Astrocyte of the cerebellum (primary cell): ENCODE measurements at regions not wholly inside any gene's neighbourhood (a gene's known extent, or its start where the extent isn't known, plus 50 kb on each side); places are given as distances from the start of the nearest gene placed in this dataset.

Experiments used
- DNase-seq: peaks from one replicate; pipeline ENCODE4 v3.0.0-alpha.2; 2011; ENCODE audit warnings: low read depth
- H3K4me3 ChIP-seq: 2 replicates; pipeline ENCODE4 v1.5.1; 2011; ENCODE audit warnings: mild to moderate bottlenecking, low read depth, low read length, moderate library complexity
- in situ Hi-C: cut with HindIII; loops from 2 replicates; pipeline ENCODE4 v1.10.0; 2017; ENCODE audit warnings: low sequenced_read_pairs
- TF ChIP-seq, protein P1 (sequence below): IDR thresholded peaks from 2 replicates; pipeline ENCODE4 v1.5.1; 2012; ENCODE audit warnings: low read length, low read depth, moderate library complexity, mild to moderate bottlenecking; ENCODE audit errors: missing control alignments

DNA sequence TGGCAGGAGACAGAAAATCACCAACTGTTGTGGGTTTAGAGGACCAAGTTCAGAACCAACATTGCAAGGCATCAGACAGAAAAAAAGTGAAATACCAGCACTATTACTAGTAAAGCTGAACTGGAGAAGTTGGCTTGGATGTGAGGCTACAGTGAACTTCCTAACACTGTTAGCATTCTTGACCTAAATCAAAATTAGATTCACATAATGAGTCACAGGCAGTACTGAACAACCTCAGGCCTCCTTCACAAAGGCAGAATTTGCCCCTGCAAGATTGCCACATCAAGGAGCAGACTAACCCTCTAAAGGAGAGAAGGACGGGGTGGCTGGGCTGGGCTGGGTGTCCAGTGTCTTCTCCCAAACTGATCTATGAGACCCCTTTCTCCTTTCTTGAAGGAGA is 539.7 kb downstream of the SNAPC1 start:
- no peak overlapping the region for H3K4me3 ChIP-seq
- in situ Hi-C loops, result no loop called here
- no peak for DNase-seq
- TF ChIP-seq, protein P1, sequence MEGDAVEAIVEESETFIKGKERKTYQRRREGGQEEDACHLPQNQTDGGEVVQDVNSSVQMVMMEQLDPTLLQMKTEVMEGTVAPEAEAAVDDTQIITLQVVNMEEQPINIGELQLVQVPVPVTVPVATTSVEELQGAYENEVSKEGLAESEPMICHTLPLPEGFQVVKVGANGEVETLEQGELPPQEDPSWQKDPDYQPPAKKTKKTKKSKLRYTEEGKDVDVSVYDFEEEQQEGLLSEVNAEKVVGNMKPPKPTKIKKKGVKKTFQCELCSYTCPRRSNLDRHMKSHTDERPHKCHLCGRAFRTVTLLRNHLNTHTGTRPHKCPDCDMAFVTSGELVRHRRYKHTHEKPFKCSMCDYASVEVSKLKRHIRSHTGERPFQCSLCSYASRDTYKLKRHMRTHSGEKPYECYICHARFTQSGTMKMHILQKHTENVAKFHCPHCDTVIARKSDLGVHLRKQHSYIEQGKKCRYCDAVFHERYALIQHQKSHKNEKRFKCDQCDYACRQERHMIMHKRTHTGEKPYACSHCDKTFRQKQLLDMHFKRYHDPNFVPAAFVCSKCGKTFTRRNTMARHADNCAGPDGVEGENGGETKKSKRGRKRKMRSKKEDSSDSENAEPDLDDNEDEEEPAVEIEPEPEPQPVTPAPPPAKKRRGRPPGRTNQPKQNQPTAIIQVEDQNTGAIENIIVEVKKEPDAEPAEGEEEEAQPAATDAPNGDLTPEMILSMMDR, result no peak

DNA sequence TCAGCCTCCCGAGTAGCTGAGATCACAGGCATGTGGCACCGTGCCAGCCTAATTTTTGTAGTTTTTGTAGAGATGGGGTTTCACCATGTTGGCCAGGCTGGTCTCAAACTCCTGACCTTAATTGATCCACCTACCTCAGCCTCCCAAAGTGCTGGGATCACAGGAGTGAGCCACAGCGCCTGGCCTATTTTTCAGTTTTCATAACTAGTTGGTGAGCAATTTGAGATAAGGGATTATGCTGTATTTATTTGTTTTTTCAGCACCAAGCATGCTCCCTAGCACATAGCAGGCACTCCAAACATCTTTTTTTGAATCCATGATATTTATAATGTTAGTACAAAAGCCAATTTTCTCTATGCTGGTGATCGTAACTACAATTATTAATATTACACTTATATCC is 541.2 kb downstream of the SNAPC1 start:
- TF ChIP-seq, protein P1, result no peak
- no peak for DNase-seq
- in situ Hi-C loops, result no loop called here
- no peak overlapping the region for H3K4me3 ChIP-seq

DNA sequence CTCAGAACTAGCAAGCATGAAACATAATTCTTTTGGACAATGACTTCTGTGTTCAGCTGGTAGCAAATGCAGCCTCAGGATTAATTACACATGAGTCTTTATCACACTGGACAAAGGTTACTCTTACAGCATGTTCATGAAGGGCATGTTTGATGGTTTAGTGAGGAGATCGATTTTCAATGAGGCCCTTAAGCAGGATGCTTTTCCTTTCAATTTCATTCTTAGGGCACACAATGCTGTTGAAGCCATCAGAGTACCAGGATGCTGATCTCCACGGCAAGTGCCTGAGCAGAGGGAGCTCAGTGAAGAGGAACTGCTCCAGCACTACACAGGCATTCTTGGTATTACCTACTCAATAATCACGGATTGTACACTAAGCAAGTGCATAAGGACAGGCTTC is 542.0 kb downstream of the SNAPC1 start:
- in situ Hi-C loops, result no loop called here
- no peak overlapping the region for H3K4me3 ChIP-seq
- DNase-seq, result no peak
- TF ChIP-seq, protein P1, result no peak

DNA sequence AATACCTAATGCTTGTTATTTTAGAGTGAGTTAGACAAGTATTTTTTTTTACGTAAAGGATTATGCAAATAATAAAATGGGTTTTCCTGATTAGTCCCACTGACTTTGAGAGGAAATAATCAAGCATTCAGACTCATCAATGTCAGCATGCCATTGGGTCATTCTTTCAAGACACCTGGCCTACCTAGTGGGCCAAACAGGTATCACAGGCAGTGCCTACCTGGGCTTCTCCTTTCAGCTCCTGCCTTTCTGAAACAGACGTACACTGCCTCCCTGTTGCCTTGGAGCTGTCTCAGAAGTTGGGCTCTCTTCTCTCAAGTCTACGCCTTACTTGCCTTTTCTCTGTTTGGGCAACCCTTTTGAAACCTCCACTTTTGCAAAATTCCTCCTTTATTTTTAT is 545.6 kb downstream of the SNAPC1 start:
- no peak for DNase-seq
- TF ChIP-seq, protein P1, result no peak
- H3K4me3 ChIP-seq, result no peak overlapping the region
- in situ Hi-C loops, result no loop called here

DNA sequence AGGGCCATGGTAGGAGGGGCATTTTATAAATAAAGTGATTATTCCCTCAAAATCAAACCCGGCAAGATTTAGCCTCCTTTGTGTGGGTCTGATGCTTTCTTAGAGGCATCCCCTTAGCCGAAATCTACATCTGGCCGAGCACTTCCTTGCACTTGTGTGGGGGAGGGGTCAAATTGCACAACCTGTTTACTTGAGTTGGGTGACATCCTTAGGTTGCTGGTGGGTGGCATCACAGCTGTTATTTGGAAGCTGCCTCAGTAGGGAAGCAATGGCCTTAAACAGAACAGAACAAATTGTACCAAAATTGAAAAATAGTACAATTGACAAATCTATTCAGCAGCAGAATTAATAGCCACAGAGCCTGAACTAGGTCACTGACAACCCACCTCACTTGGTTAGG is 546.1 kb downstream of the SNAPC1 start:
- H3K4me3 ChIP-seq, result no peak overlapping the region
- in situ Hi-C loops, result no loop called here

DNA sequence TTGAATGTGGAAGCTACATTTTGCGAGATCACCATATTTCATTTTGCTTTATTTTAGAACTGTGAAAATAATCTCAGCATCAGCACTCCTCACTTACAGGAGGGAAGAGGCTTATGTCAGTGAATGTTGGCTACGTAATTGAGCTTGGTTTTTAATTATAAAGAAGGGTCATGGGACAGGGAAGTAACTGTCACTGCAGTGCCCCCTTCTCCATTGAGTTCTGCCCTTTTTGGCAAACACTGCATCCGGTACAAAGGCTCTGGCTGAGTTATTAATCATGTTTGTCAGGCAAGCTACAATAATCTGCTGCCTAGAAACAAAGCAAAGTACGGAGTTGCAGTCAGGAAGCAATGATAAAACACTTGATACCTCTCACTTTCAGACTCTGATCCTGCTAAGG is 546.7 kb downstream of the SNAPC1 start:
- H3K4me3 ChIP-seq, result no peak overlapping the region
- DNase-seq, result no peak
- TF ChIP-seq, protein P1, result no peak
- in situ Hi-C loops, result no loop called here

More for the DNA sequence above, 546.1 kb downstream of the SNAPC1 start:
- TF ChIP-seq, protein P1, result no peak
- DNase-seq, result no peak

DNA sequence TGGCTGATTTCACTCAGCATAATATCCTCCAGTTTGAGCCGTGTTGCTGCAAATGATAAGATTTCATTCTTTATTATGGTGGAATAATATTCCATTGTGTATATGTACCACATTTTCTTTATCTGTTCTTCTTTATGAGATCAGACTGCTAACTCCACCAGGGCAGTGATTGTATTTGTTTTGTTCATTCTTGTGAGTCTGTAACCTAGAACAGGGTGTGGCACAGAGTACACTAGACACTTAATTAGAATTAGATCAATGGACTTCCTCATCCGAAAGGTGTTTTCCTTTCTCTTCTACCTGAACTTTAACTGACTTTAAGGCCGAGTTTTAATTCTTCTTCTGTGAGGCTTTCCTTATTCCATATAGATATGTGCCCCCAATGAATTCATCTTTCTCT is 551.0 kb downstream of the SNAPC1 start:
- DNase-seq, result no peak
- TF ChIP-seq, protein P1, result no peak
- no peak overlapping the region for H3K4me3 ChIP-seq
- in situ Hi-C loops, result no loop called here
